PC-3 (cell line): ENCODE measurements at regions not wholly inside any gene's neighbourhood (a gene's known extent, or its start where the extent isn't known, plus 50 kb on each side); places are given as distances from the start of the nearest gene placed in this dataset.

Source experiments
- ATAC-seq: fragments of 200-7000 bp; cut with Tn5 transposase; 2 replicates; pipeline ENCODE4 v1.9.1; 2020; ENCODE audit warnings: mild to moderate bottlenecking, moderate library complexity
- BruUV-seq: library from RNA; stranded (reverse); fragments of 400-500 nt; replicated peaks from 2 replicates; lab custom pipeline; 2021; lab: Mats Ljungman, UMichigan
- CTCF ChIA-PET: fragments of 300-600 bp; sonication (Branson Sonifier 250); formaldehyde crosslinking; loops from one replicate; lab custom pipeline; 2022; ENCODE audit warnings: antibody characterized with exemption; lab: Charles Lee
- POLR2A ChIA-PET: fragments of 300-600 bp; sonication (Branson Sonifier 250); formaldehyde crosslinking; loops from one replicate; lab custom pipeline; 2022; ENCODE audit warnings: antibody characterized with exemption; ENCODE audit not compliant: unreplicated experiment; lab: Charles Lee
- DNase-seq: peaks from one replicate; pipeline ENCODE4 v3.0.0-alpha.2; 2015
- H2AFZ ChIP-seq: fragments of 300-600 bp; sonication (generic); 2 replicates; pipeline ENCODE4 v1.6.0; 2016; ENCODE audit warnings: antibody characterized with exemption, low read length
- H3F3A ChIP-seq: fragments of 300-600 bp; sonication (generic); one replicate; pipeline ENCODE4 v1.6.0; 2017; ENCODE audit warnings: antibody characterized with exemption, low read length, control low read depth, mild to moderate bottlenecking; ENCODE audit not compliant: unreplicated experiment
- H3K27ac ChIP-seq: fragments of 300-600 bp; sonication (generic); 2 replicates; pipeline ENCODE4 v1.5.1; 2016; ENCODE audit warnings: mild to moderate bottlenecking, low read length
- H3K27me3 ChIP-seq: fragments of 300-600 bp; sonication (generic); 2 replicates; pipeline ENCODE4 v1.6.1; 2016; ENCODE audit warnings: low read length, mixed read lengths
- H3K36me3 ChIP-seq: fragments of 300-600 bp; sonication (generic); 2 replicates; pipeline ENCODE4 v1.6.1; 2016; ENCODE audit warnings: low read depth, mixed run types, low read length, mixed read lengths
- H3K4me1 ChIP-seq: fragments of 300-600 bp; sonication (generic); 2 replicates; pipeline ENCODE4 v1.5.1; 2016; ENCODE audit warnings: low read length; ENCODE audit not compliant: insufficient read depth
- H3K4me2 ChIP-seq: fragments of 300-600 bp; sonication (generic); 2 replicates; pipeline ENCODE4 v1.6.0; 2016; ENCODE audit warnings: low read length
- H3K4me3 ChIP-seq: fragments of 300-600 bp; sonication (generic); 2 replicates; pipeline ENCODE4 v1.5.1; 2016; ENCODE audit warnings: mild to moderate bottlenecking, low read length, mixed read lengths
- H3K79me2 ChIP-seq: fragments of 300-600 bp; sonication (generic); 2 replicates; pipeline ENCODE4 v1.6.1; 2017; ENCODE audit warnings: low read length, mixed read lengths
- H3K9ac ChIP-seq: fragments of 300-600 bp; sonication (generic); 2 replicates; pipeline ENCODE4 v1.6.0; 2016; ENCODE audit warnings: mild to moderate bottlenecking, low read length
- H3K9me2 ChIP-seq: fragments of 300-600 bp; sonication (generic); replicated peaks from 2 replicates; pipeline ENCODE4 v1.6.1; 2016; ENCODE audit warnings: mixed run types, low read length, mixed read lengths
- H3K9me3 ChIP-seq: fragments of 300-600 bp; sonication (generic); 2 replicates; pipeline ENCODE4 v1.6.1; 2016; ENCODE audit warnings: low read length, mixed read lengths
- H4K20me1 ChIP-seq: fragments of 300-600 bp; sonication (generic); 2 replicates; pipeline ENCODE4 v1.6.1; 2016; ENCODE audit warnings: low read length, mixed read lengths
- CTCF ChIP-seq: fragments of 300-600 bp; sonication (generic); conservative IDR thresholded peaks from 2 replicates; pipeline ENCODE4 v1.5.1; 2017; ENCODE audit warnings: antibody characterized with exemption, low read depth, mild to moderate bottlenecking, low read length
- EZH2 ChIP-seq: fragments of 300-600 bp; sonication (generic); IDR thresholded peaks from one replicate; pipeline ENCODE4 v1.6.1; 2017; ENCODE audit warnings: antibody characterized with exemption, mild to moderate bottlenecking, low read length; ENCODE audit not compliant: unreplicated experiment
- EZH2phosphoT487 ChIP-seq: fragments of 300-600 bp; sonication (generic); IDR thresholded peaks from 2 replicates; pipeline ENCODE4 v1.6.1; 2018; ENCODE audit warnings: mild to moderate bottlenecking, antibody characterized with exemption, low read length, borderline replicate concordance
- intact Hi-C: fragments of 100-400 bp; cut with micrococcal nuclease; formaldehyde crosslinking; loops from 2 replicates; pipeline ENCODE4 v1.9.0; 2023

GRCh38 chr6:156685823-156686222, 91.4 kb upstream of the ARID1B start:
- Histone ChIP-seq H3K36me3 (no peaks in the 10 kb centered on the region), H3F3A (no peaks in the 10 kb centered on the region), H3K79me2 (no peaks in the 10 kb centered on the region), H3K9me3 (no peaks in the 10 kb centered on the region), H4K20me1 (no peaks in the 10 kb centered on the region), H3K27me3 (no peaks in the 10 kb centered on the region), H3K27ac (peak overlapping the region; percentile 90; the same call in 1 of the 2 replicates), H2AFZ (peak overlapping the region; percentile 86), H3K9ac (peak overlapping the region; percentile 84), H3K4me2 (peak overlapping the region; percentile 88), H3K4me3 (peak overlapping the region; percentile 84), H3K4me1 (peaks cover 23% of the 10 kb centered on the region), H3K9me2 (no peaks in the 10 kb centered on the region)
- DNase-seq (no peak), ATAC-seq (no peak)
- TF ChIP-seq EZH2 (no peak), CTCF (no peak), EZH2phosphoT487 (no peak)
- BruUV-seq, result no TSS peak
- ChIA-PET CTCF (interaction anchor here (0.5 to 0.7 kb wide), 2 partner anchors 122 to 332 kb away, joined by 3 to 6 read pairs; no protein-coding TSS in a partner anchor), POLR2A (no interaction called here)
- intact Hi-C loops, result loop anchor here (1.0 to 10.0 kb wide), 5 partner anchors 35 to 335 kb away; no protein-coding TSS in a partner anchor

GRCh38 chr6:156683821-156684220, 93.4 kb upstream of the ARID1B start:
- H3K4me3 ChIP-seq, result no peak overlapping the region
- no peaks in the 10 kb centered on the region for H3F3A ChIP-seq
- no peak overlapping the region for H3K9ac ChIP-seq
- H3K4me1 ChIP-seq, result peaks cover 28% of the 10 kb centered on the region
- no peaks in the 10 kb centered on the region for H3K9me2 ChIP-seq
- no peaks in the 10 kb centered on the region for H3K79me2 ChIP-seq
- no peaks in the 10 kb centered on the region for H4K20me1 ChIP-seq
- ChIA-PET CTCF (no interaction called here), POLR2A (no interaction called here)
- no peak for ATAC-seq
- H3K27me3 ChIP-seq, result no peaks in the 10 kb centered on the region
- no peaks in the 10 kb centered on the region for H3K9me3 ChIP-seq
- no peak overlapping the region for H3K27ac ChIP-seq
- no peaks in the 10 kb centered on the region for H3K36me3 ChIP-seq
- no TSS peak for BruUV-seq
- H2AFZ ChIP-seq, result no peak overlapping the region
- intact Hi-C loops, result loop anchor here (10.0 kb wide), 1 partner anchor 261 kb away; no protein-coding TSS in a partner anchor
- no peak overlapping the region for H3K4me2 ChIP-seq
- DNase-seq, result no peak
- no peak for TF ChIP-seq EZH2phosphoT487
- TF ChIP-seq CTCF, result no peak
- TF ChIP-seq EZH2, result no peak

- Histone ChIP-seq H3K27ac (no peak overlapping the region), H3F3A (no peaks in the 10 kb centered on the region), H3K9me2 (no peaks in the 10 kb centered on the region), H3K4me3 (no peak overlapping the region), H3K4me1 (peaks cover 13% of the 10 kb centered on the region; the same call in 1 of the 2 replicates), H2AFZ (no peak overlapping the region), H3K9me3 (no peaks in the 10 kb centered on the region), H3K79me2 (no peaks in the 10 kb centered on the region), H3K4me2 (no peak overlapping the region), H3K36me3 (no peaks in the 10 kb centered on the region), H3K9ac (no peak overlapping the region), H4K20me1 (no peaks in the 10 kb centered on the region), H3K27me3 (no peaks in the 10 kb centered on the region)
- ATAC-seq, result no peak
- DNase-seq, result no peak
- no TSS peak for BruUV-seq
- ChIA-PET CTCF (no interaction called here), POLR2A (no interaction called here)
- TF ChIP-seq EZH2 (no peak), CTCF (no peak), EZH2phosphoT487 (no peak)
- intact Hi-C loops, result no loop called here
Observed at GRCh38 chr6:156676721-156677120, 100.5 kb upstream of the ARID1B start.
